Mononuclear cell (primary cell): ENCODE measurements at regions not wholly inside any gene's neighbourhood (a gene's known extent, or its start where the extent isn't known, plus 50 kb on each side); places are given as distances from the start of the nearest gene placed in this dataset.
"Not testable (repeated sequence)": the region's sequence is repeated elsewhere in the genome, so short reads cannot be mapped to it uniquely, and the experiment has no call there.

Experiments
- H3K27me3 ChIP-seq: 2 replicates; pipeline ENCODE4 v1.6.0; 2011; ENCODE audit warnings: low read length, control low read depth; ENCODE audit not compliant: insufficient read depth
- H3K4me1 ChIP-seq: 2 replicates; pipeline ENCODE4 v1.5.1; 2011; ENCODE audit warnings: mild to moderate bottlenecking, low read length, control low read depth; ENCODE audit not compliant: insufficient read depth
- H3K4me3 ChIP-seq: 2 replicates; pipeline ENCODE4 v1.5.1; 2011; ENCODE audit warnings: mild to moderate bottlenecking, low read length, moderate library complexity
- H3K9me3 ChIP-seq: 2 replicates; pipeline ENCODE4 v1.5.1; 2011; ENCODE audit warnings: low read depth, mild to moderate bottlenecking, control low read depth, low read length

DNA sequence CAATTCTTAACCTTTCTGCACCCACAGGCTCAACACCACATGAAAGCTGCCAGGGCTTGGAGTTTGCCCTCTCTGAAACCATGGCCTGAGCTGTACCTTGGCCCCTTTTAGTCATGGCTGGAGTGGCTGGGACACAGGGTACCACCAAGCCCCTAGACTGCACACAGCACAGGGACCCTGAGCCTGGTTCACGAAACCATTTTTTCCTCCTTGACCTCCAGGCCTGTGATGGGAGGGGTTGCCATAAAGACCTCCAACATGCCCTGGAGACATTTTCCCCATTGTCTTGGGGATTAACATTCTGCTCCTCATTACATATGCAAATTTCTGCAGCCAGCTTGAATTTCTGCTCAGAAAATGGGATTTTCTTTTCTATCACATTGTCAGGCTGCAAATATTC is 113.4 kb downstream of the XPNPEP1 start:
- H3K9me3 ChIP-seq, H3K27me3 ChIP-seq, H3K4me3 ChIP-seq, H3K4me1 ChIP-seq: not testable (repeated sequence)

DNA sequence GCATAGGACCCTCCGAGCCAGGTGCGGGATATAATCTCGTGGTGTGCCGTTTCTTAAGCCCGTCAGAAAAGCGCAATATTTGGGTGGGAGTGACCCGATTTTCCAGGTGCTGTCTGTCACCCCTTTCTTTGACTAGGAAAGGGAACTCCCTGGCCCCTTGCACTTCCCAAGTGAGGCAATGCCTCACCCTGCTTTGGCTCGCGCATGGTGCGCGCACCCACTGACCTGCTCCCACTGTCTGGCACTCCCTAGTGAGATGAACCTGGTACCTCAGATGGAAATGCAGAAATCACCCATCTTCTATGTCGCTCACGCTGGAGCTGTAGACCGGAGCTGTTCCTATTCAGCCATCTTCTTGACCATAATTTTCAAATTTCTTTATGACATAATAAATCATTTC is 122.1 kb downstream of the XPNPEP1 start:
- not testable (repeated sequence) for H3K4me3 ChIP-seq, H3K27me3 ChIP-seq, H3K4me1 ChIP-seq, H3K9me3 ChIP-seq

GRCh38 chr10:109790647-109791046 is 132.7 kb downstream of the XPNPEP1 start:
- H3K27me3 ChIP-seq: no peaks in the 10 kb centered on the region
- H3K4me3 ChIP-seq: no peak overlapping the region
- no peaks in the 10 kb centered on the region for H3K4me1 ChIP-seq
- H3K9me3 ChIP-seq: no peaks in the 10 kb centered on the region

DNA sequence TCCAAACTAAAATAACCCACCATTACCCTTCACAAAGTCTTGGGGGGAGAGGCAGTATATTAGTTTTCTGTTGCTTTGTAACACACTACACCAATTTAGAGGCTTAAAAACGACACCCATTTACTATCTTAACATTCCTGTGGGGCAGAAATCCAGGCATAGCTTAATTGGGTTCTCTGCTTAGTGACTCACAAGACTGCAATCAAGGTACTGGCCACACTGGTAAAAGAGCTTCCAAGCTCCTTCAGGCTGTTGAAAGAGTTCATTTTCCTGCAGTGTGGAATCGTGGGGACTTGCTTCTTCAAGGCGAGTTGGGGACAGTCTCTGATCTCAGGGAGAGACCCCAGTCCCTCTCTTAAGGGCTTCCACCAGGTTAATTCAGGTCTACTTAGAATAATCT is 139.1 kb downstream of the XPNPEP1 start:
- Histone ChIP-seq H3K4me1 (no peaks in the 10 kb centered on the region), H3K27me3 (no peaks in the 10 kb centered on the region), H3K4me3 (no peak overlapping the region), H3K9me3 (no peaks in the 10 kb centered on the region)

GRCh38 chr10:109783286-109783685 is 140.0 kb downstream of the XPNPEP1 start:
- H3K4me1 ChIP-seq: no peaks in the 10 kb centered on the region
- H3K4me3 ChIP-seq: no peak overlapping the region
- H3K27me3 ChIP-seq: no peaks in the 10 kb centered on the region
- H3K9me3 ChIP-seq: no peaks in the 10 kb centered on the region

- H3K27me3 ChIP-seq: no peaks in the 10 kb centered on the region
- H3K4me1 ChIP-seq: no peaks in the 10 kb centered on the region
- H3K9me3 ChIP-seq: no peaks in the 10 kb centered on the region
- H3K4me3 ChIP-seq: no peak overlapping the region
Measured at GRCh38 chr10:109780997-109781396, 142.3 kb downstream of the XPNPEP1 start.

DNA sequence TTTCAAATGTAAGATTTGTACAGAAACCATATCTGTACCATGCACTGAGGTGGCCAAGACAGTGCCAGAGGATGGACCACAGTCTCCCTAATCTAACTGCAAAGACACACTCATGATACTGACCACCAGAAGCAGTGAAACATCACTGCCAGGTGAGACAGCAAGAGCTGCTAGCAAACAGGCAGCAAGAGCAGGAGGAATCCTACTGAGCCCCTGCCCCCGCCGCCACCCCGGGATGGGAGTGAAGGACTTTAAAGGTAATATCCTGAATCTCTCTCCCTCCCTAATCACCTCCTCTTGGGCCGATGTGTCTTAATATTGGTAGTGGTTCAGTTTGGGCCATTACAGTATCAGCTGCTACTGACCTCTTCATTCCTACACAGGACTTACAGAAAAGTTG is 144.3 kb downstream of the XPNPEP1 start:
- H3K9me3 ChIP-seq: no peaks in the 10 kb centered on the region
- no peaks in the 10 kb centered on the region for H3K27me3 ChIP-seq
- H3K4me3 ChIP-seq: no peak overlapping the region
- no peaks in the 10 kb centered on the region for H3K4me1 ChIP-seq

DNA sequence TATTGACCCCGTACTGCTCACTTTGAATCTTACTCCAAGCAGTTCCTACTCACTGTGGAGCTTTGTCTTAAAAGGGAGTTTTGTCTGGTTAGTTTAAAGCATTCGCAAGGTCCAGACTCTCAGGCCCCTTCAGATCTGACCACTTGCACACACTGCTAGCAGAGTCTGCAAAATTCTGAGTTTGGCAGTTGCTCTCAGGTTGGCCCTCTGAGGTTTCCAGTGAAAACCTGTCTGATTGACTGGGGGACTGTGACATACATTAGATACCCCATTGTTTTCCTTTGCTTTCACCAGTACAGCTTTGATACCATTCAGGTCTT is 149.2 kb downstream of the XPNPEP1 start:
- no peaks in the 10 kb centered on the region for H3K9me3 ChIP-seq
- no peak overlapping the region for H3K4me3 ChIP-seq
- H3K27me3 ChIP-seq: no peaks in the 10 kb centered on the region
- H3K4me1 ChIP-seq: no peaks in the 10 kb centered on the region

GRCh38 chr10:109773288-109774120 is 149.8 kb downstream of the XPNPEP1 start:
- Histone ChIP-seq H3K27me3 (no peaks in the 10 kb centered on the region), H3K9me3 (no peaks in the 10 kb centered on the region), H3K4me3 (no peak overlapping the region), H3K4me1 (no peaks in the 10 kb centered on the region)

GRCh38 chr10:109770663-109771062 is 152.6 kb downstream of the XPNPEP1 start:
- no peaks in the 10 kb centered on the region for H3K27me3 ChIP-seq
- H3K9me3 ChIP-seq: no peaks in the 10 kb centered on the region
- no peak overlapping the region for H3K4me3 ChIP-seq
- H3K4me1 ChIP-seq: no peaks in the 10 kb centered on the region

GRCh38 chr10:109769966-109770365 is 153.3 kb downstream of the XPNPEP1 start:
- Histone ChIP-seq H3K4me3 (no peak overlapping the region), H3K9me3 (no peaks in the 10 kb centered on the region), H3K4me1 (no peaks in the 10 kb centered on the region), H3K27me3 (no peaks in the 10 kb centered on the region)

- Histone ChIP-seq H3K4me1 (no peaks in the 10 kb centered on the region), H3K27me3 (no peaks in the 10 kb centered on the region), H3K9me3 (no peaks in the 10 kb centered on the region), H3K4me3 (no peak overlapping the region)
Measured at GRCh38 chr10:109765838-109766237, 157.5 kb downstream of the XPNPEP1 start.

DNA sequence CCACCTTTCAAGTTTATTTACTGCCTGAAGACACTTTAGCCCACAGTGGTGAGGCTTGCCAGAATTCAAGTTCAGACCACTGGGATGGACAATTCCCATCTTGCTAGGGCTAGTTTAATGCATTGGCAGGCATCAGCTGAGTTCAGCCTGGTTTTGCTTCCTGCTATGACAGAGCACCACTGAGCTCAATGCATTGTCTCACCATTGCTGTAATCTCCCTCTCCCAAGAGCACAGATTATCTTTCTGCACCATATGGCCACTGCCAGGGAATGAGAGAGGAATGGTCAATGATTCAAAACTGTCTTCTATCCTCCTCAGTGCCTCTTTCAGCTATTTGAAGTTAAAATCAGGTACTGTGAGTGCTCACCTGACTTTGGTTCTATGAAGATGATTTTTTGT is 160.8 kb downstream of the XPNPEP1 start:
- Histone ChIP-seq H3K4me3 (no peak overlapping the region), H3K9me3 (no peaks in the 10 kb centered on the region), H3K27me3 (no peaks in the 10 kb centered on the region), H3K4me1 (no peaks in the 10 kb centered on the region)

DNA sequence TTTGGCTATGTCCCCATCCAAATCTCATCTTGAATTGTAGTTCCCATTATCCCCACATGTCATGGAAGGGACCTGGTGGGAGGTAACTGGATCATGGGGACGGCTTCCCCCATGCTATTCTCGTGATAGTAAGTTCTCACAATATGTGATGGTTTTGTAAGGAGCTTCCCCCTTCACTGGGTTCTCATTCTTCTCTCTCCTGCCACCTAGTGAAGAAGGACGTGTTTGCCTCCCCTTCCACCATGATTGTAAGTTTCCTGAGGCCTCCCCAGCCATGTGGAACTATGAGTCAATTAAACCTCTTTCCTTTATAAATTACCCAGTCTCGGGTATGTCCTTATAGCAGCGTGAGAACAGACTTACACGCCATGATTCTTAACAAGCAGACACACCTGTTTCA is 165.6 kb downstream of the XPNPEP1 start:
- not testable (repeated sequence) for H3K27me3 ChIP-seq, H3K4me3 ChIP-seq, H3K4me1 ChIP-seq, H3K9me3 ChIP-seq

GRCh38 chr10:109746861-109747260 is 176.4 kb downstream of the XPNPEP1 start:
- H3K27me3 ChIP-seq: no peaks in the 10 kb centered on the region
- no peaks in the 10 kb centered on the region for H3K4me1 ChIP-seq
- no peak overlapping the region for H3K4me3 ChIP-seq
- no peaks in the 10 kb centered on the region for H3K9me3 ChIP-seq

DNA sequence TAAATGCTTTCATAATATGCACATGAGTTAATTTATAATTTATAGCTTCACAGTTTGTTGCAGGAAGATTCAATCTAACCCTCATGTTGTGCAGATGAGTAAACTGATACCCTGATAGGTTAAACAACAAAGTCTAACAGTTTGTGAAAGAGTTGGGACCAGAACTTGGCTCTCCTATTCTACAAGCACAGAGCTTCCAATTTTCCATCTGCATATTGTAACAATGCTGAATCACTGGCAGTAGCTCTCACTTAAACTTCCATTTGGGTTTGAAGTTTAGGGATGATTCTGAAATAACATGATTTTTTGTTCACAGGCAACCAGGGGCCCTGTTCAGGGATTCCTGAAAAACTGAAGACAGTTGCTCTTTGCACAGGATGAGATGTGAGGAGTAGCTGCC is 179.3 kb downstream of the XPNPEP1 start:
- no peaks in the 10 kb centered on the region for H3K9me3 ChIP-seq
- no peaks in the 10 kb centered on the region for H3K4me1 ChIP-seq
- no peak overlapping the region for H3K4me3 ChIP-seq
- H3K27me3 ChIP-seq: no peaks in the 10 kb centered on the region
